RWPE1 (cell line): ENCODE measurements at regions not wholly inside any gene's neighbourhood (a gene's known extent, or its start where the extent isn't known, plus 50 kb on each side); places are given as distances from the start of the nearest gene placed in this dataset.

Source experiments
- CTCF ChIA-PET: fragments of 350-600 bp; sonication (Branson Sonifier 250); formaldehyde crosslinking; extraction: SDS; loops from one replicate; lab custom pipeline; 2021; lab: Yijun Ruan, JAX
- POLR2A ChIA-PET: fragments of 400-600 bp; formaldehyde crosslinking; extraction: SDS; loops from one replicate; lab custom pipeline; 2020; ENCODE audit warnings: antibody characterized with exemption; ENCODE audit not compliant: low non-redundant PET; lab: Yijun Ruan, JAX
- DNase-seq: peaks from one replicate; pipeline ENCODE4 v3.0.0; 2012; ENCODE audit warnings: low spot score
- H3K27ac ChIP-seq: fragments of 450-650 bp; 2 replicates; pipeline ENCODE4 v1.5.1; 2017
- TF ChIP-seq, protein P1 (sequence below): fragments of 450-650 bp; conservative IDR thresholded peaks from 2 replicates; pipeline ENCODE4 v1.5.1; 2017; ENCODE audit warnings: low read depth, mild to moderate bottlenecking

DNA sequence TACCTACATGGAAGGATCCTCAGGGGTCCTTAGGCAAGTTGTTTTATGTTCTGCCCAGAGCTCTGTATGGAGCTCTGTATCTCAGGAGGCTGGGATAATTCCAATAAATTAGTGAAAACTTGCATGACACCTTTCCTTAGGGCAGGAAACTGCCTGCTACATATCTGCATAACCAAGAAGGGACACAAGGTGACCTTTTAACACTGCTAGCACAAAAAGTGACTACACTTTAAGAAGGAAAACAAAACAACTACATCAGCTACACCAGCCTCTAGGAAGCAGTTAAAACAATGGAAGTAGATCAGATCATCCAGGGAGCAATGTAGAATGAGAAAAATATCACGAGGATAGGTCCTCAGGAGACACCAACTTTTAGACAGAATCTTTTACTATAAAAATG is 93.9 kb downstream of the TNFSF18 start:
- ChIA-PET POLR2A (no interaction called here), CTCF (interaction anchor here (0.9 kb wide), 1 partner anchor 8 kb away, joined by 3 read pairs; no protein-coding TSS in a partner anchor)
- DNase-seq, result no peak
- H3K27ac ChIP-seq, result no peak overlapping the region
- TF ChIP-seq, protein P1, sequence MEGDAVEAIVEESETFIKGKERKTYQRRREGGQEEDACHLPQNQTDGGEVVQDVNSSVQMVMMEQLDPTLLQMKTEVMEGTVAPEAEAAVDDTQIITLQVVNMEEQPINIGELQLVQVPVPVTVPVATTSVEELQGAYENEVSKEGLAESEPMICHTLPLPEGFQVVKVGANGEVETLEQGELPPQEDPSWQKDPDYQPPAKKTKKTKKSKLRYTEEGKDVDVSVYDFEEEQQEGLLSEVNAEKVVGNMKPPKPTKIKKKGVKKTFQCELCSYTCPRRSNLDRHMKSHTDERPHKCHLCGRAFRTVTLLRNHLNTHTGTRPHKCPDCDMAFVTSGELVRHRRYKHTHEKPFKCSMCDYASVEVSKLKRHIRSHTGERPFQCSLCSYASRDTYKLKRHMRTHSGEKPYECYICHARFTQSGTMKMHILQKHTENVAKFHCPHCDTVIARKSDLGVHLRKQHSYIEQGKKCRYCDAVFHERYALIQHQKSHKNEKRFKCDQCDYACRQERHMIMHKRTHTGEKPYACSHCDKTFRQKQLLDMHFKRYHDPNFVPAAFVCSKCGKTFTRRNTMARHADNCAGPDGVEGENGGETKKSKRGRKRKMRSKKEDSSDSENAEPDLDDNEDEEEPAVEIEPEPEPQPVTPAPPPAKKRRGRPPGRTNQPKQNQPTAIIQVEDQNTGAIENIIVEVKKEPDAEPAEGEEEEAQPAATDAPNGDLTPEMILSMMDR, result no peak

DNA sequence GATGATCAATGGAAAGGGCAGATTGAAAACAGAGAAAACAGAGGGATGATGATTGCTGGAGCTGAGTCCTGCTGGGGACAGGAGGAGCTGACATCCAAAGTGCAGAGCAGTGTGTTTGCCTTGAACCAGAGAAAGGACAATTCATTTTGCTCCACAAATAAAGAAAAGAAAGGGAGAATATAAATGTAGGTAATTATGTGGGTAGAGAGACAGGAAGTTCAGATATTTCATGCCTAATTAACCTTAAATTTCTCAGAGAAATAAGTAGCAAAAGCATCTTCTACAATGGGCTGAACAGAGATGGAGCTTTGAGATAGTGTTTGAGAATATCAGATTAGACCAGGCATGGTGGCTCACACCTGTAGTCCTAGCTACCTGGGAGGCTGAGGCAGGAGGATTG is 93.2 kb downstream of the TNFSF18 start:
- POLR2A ChIA-PET, result no interaction called here
- H3K27ac ChIP-seq, result no peak overlapping the region
- DNase-seq, result no peak
- TF ChIP-seq, protein P1, result no peak
- CTCF ChIA-PET, result interaction anchor here (0.9 kb wide), 1 partner anchor 9 kb away, joined by 3 read pairs; no protein-coding TSS in a partner anchor

DNA sequence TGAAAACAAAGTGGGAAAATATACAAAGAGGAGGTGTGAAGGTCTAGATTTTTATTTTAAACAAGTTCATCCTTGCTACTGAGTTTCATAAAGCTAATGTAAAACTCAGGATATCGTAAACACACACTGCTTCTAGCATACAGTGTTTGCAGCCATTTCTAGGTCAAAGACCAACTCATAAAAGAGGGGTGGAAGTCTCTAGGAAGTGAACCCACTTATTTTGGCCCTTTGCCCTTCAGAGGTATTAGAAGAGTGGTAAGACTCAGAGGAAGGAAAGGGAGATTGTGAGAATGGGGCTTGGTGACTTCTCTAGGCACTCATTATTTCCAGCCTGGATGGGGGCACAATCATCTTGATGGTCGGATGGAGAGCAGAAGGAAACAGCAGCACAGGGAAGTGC is 91.2 kb downstream of the TNFSF18 start:
- CTCF ChIA-PET, result interaction anchor here (0.6 kb wide), 1 partner anchor 203 kb away, joined by 5 read pairs; no protein-coding TSS in a partner anchor
- POLR2A ChIA-PET, result no interaction called here
- H3K27ac ChIP-seq, result no peak overlapping the region
- TF ChIP-seq, protein P1, result no peak
- DNase-seq, result no peak

DNA sequence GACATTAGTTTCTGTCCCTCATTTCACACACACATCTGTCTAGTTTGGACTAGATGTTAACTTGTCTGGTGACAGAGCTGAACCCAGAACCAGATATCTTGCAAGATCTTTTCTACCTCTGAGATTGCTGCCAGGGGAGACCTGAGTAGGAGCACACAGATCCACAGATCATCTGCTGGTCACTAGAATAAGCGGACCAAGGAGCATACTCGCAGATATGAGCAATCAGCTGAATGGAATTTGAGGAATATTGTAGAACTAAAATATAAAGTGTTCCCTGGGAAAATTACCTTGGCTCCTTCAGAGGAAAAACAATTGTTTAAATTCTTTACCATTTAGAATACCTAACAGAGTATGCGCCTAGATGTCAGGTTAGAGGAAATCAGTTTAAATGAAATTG is 90.7 kb downstream of the TNFSF18 start:
- no peak overlapping the region for H3K27ac ChIP-seq
- ChIA-PET CTCF (interaction anchor here (0.6 kb wide), 1 partner anchor 202 kb away, joined by 5 read pairs; no protein-coding TSS in a partner anchor), POLR2A (no interaction called here)
- TF ChIP-seq, protein P1, result no peak
- DNase-seq, result no peak

- CTCF ChIA-PET, result no interaction called here
- no peak for DNase-seq
- H3K27ac ChIP-seq, result no peak overlapping the region
- TF ChIP-seq, protein P1, result no peak
- POLR2A ChIA-PET, result no interaction called here
Observed at GRCh38 chr1:172960454-172961208, 90.1 kb downstream of the TNFSF18 start.

- CTCF ChIA-PET, result interaction anchor here (0.6 kb wide), 1 partner anchor 201 kb away, joined by 3 read pairs; no protein-coding TSS in a partner anchor
- TF ChIP-seq, protein P1, result no peak
- POLR2A ChIA-PET, result no interaction called here
- no peak for DNase-seq
- H3K27ac ChIP-seq, result no peak overlapping the region
Observed at GRCh38 chr1:172964864-172965263, 85.9 kb downstream of the TNFSF18 start.
